CD4-positive, alpha-beta T cell (primary cell): ENCODE measurements at regions not wholly inside any gene's neighbourhood (a gene's known extent, or its start where the extent isn't known, plus 50 kb on each side); places are given as distances from the start of the nearest gene placed in this dataset.

Source experiments
- ATAC-seq: fragments of 200-7000 bp; cut with Tn5 transposase; one replicate; pipeline ENCODE4 v1.10.0; 2022; ENCODE audit warnings: mild to moderate bottlenecking; ENCODE audit not compliant: poor library complexity
- CTCF ChIA-PET: fragments of 350-600 bp; sonication (Branson Sonifier 250); formaldehyde crosslinking; loops from one replicate; lab custom pipeline; 2021; ENCODE audit warnings: antibody characterized with exemption, inconsistent platforms; lab: Charles Lee
- POLR2A ChIA-PET: fragments of 350-600 bp; sonication (Branson Sonifier 250); formaldehyde crosslinking; loops from one replicate; lab custom pipeline; 2021; ENCODE audit warnings: antibody characterized with exemption, inconsistent platforms; lab: Charles Lee
- DNase-seq, 14 experiments: peaks; one replicate each; pipeline ENCODE4 v3.0.0-alpha.2; 2013 to 2020; ENCODE audit warnings: mixed read lengths in 2 of 14
- H3K27ac ChIP-seq, 2 donors: one replicate each; pipeline versions ENCODE4 v1.5.1 to v1.7.0; 2013; ENCODE audit warnings: low read length in 2 of 2, low read depth in 1 of 2, mild to moderate bottlenecking in 1 of 2
- H3K27me3 ChIP-seq, 2 experiments: 1 replicate in 1 of 2; 2 replicates in 1 of 2; pipeline versions ENCODE4 v1.6.1 to v1.7.0; 2013; ENCODE audit warnings: low read length in 2 of 2, control low read depth in 1 of 2, mild to moderate bottlenecking in 1 of 2, moderate library complexity in 1 of 2; ENCODE audit not compliant: insufficient read depth in 2 of 2, control insufficient read depth in 1 of 2
- H3K36me3 ChIP-seq: one replicate; pipeline ENCODE4 v1.6.1; 2013; ENCODE audit warnings: low read length, control low read depth; ENCODE audit not compliant: insufficient read depth
- H3K4me1 ChIP-seq: one replicate; pipeline ENCODE4 v1.6.1; 2013; ENCODE audit warnings: low read length, control low read depth; ENCODE audit not compliant: insufficient read depth
- H3K4me3 ChIP-seq: one replicate; pipeline ENCODE4 v1.5.1; 2013; ENCODE audit warnings: mild to moderate bottlenecking, low read length, moderate library complexity
- H3K9me3 ChIP-seq, 2 experiments: 1 replicate in 1 of 2; 2 replicates in 1 of 2; pipeline versions ENCODE4 v1.6.1 to v1.7.0; 2013; ENCODE audit warnings: low read length in 2 of 2, mild to moderate bottlenecking in 2 of 2, control low read depth in 1 of 2, moderate library complexity in 1 of 2; ENCODE audit not compliant: control insufficient read depth in 1 of 2, insufficient read depth in 1 of 2
- H3K27ac Mint-ChIP-seq: one replicate; pipeline ENCODE4 v1.8.0; 2020; ENCODE audit warnings: mixed read lengths
- H3K27me3 Mint-ChIP-seq: one replicate; pipeline ENCODE4 v1.8.0; 2021; ENCODE audit warnings: mixed read lengths
- H3K36me3 Mint-ChIP-seq: one replicate; pipeline ENCODE4 v1.8.0; 2021; ENCODE audit warnings: low read depth, mixed read lengths
- H3K4me1 Mint-ChIP-seq: one replicate; pipeline ENCODE4 v1.8.0; 2021; ENCODE audit warnings: low read depth, mixed read lengths
- H3K4me3 Mint-ChIP-seq: one replicate; pipeline ENCODE4 v1.8.0; 2020; ENCODE audit warnings: mild to moderate bottlenecking, mixed read lengths
- H3K9me3 Mint-ChIP-seq: one replicate; pipeline ENCODE4 v1.8.0; 2020; ENCODE audit warnings: mixed read lengths
- intact Hi-C, 2 experiments: fragments of 100-400 bp; cut with DNase I in 1 of 2; cut with micrococcal nuclease in 1 of 2; formaldehyde crosslinking; loops; one replicate each; pipeline versions ENCODE4 v1.15.1 to v1.9.0; 2023 to 2025; cut with DNase I, micrococcal nuclease
- TF ChIP-seq, protein P1 (sequence below): fragments of 200-600 bp; IDR thresholded peaks from one replicate; pipeline ENCODE4 v1.8.0; 2022; ENCODE audit warnings: antibody characterized with exemption, mild to moderate bottlenecking

DNA sequence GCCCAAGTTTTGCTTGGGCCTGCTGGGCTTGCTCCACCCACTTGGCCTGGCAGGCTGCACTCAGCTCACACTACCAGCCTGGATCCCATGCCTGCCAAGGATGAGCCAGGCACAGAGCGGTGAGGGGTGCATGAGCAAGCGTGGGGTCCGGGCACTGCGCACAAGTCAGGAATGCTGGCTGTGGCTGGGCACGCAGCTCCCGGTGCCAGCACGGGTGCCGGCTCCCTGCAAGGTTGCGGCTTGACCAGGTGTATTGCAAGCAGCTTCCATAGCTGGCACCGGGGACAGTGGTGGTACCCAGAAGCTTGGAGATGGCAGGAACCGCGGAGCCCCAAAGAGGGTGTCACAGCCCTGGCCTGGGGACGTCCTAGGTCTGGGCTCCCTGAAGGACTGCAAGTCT is 224.4 kb upstream of the NRIP1 start:
- no peaks in the 10 kb centered on the region for H3K4me1 ChIP-seq
- no peak for ATAC-seq
- Mint-ChIP-seq H3K4me3 (no peak overlapping the region), H3K36me3 (no peaks in the 10 kb centered on the region), H3K27ac (no peak overlapping the region), H3K4me1 (no peaks in the 10 kb centered on the region), H3K27me3 (no peaks in the 10 kb centered on the region), H3K9me3 (no peaks in the 10 kb centered on the region)
- POLR2A ChIA-PET, result no interaction called here
- H3K9me3 ChIP-seq, result peaks cover 0 to 5% of the 10 kb centered on the region in 2 experiments
- no peak overlapping the region for H3K27ac ChIP-seq
- DNase-seq, result no peak
- no peak overlapping the region for H3K4me3 ChIP-seq
- H3K27me3 ChIP-seq, result no peaks in the 10 kb centered on the region
- intact Hi-C loops, result no loop called here
- CTCF ChIA-PET, result no interaction called here
- TF ChIP-seq, protein P1, sequence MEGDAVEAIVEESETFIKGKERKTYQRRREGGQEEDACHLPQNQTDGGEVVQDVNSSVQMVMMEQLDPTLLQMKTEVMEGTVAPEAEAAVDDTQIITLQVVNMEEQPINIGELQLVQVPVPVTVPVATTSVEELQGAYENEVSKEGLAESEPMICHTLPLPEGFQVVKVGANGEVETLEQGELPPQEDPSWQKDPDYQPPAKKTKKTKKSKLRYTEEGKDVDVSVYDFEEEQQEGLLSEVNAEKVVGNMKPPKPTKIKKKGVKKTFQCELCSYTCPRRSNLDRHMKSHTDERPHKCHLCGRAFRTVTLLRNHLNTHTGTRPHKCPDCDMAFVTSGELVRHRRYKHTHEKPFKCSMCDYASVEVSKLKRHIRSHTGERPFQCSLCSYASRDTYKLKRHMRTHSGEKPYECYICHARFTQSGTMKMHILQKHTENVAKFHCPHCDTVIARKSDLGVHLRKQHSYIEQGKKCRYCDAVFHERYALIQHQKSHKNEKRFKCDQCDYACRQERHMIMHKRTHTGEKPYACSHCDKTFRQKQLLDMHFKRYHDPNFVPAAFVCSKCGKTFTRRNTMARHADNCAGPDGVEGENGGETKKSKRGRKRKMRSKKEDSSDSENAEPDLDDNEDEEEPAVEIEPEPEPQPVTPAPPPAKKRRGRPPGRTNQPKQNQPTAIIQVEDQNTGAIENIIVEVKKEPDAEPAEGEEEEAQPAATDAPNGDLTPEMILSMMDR, result no peak
- no peaks in the 10 kb centered on the region for H3K36me3 ChIP-seq

DNA sequence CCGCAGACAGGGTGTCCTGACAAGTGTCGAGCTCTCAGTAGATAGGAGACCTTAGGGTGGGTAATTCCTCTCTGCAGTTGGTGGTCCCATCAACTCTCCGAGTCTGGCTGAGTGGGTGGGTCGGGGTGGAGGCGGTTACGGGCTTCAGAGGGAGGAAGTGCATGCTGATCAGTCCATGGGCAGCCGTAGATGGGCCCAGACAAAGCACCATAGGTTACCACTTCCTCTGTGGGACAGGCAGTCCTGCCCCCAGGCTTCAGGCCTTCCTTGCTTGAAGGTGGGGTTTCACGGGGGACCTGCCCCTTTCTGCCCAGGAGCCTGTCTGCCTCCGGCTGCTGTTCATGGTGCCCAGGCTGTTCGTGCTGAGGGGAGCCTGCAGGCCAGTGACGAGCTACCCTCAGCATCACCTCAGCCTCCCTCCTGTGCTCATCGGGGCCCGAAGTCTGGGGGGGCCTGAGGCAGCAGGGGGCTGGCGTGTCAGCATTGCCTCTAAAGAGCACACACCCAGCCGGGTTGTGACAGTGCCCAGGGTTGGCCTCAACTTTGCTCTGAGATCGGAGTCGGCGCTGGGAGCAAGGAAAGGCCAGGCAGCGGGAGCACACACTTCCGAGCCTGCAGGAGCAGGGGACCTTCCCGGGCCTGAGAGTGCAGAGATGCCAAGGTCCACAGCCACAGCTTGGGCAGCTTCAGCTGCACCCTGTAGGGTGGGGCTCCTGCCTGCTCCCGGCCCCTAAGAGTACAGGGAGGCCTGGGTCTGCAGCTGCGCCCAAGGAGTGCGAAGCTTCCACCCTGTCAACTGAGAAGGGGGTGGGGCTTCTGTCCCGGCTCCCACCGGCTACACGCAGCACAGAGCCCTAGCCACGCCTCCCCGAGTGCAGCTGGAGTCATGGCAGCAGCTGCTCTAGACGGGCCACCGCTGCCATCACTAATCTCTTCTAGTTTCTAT is 225.4 kb upstream of the NRIP1 start:
- Mint-ChIP-seq H3K36me3 (no peaks in the 10 kb centered on the region), H3K4me1 (no peaks in the 10 kb centered on the region), H3K27me3 (no peaks in the 10 kb centered on the region), H3K9me3 (no peaks in the 10 kb centered on the region), H3K4me3 (no peak overlapping the region), H3K27ac (no peak overlapping the region)
- Histone ChIP-seq H3K4me3 (no peak overlapping the region), H3K27me3 (no peaks in the 10 kb centered on the region), H3K27ac (no peak overlapping the region), H3K9me3 (peaks cover 0 to 5% of the 10 kb centered on the region in 2 experiments), H3K36me3 (no peaks in the 10 kb centered on the region), H3K4me1 (no peaks in the 10 kb centered on the region)
- POLR2A ChIA-PET, result no interaction called here
- DNase-seq (peak in 1 of 14 experiments; percentile 3), ATAC-seq (no peak)
- TF ChIP-seq, protein P1, result no peak
- intact Hi-C loops, result no loop called here
- CTCF ChIA-PET, result no interaction called here

DNA sequence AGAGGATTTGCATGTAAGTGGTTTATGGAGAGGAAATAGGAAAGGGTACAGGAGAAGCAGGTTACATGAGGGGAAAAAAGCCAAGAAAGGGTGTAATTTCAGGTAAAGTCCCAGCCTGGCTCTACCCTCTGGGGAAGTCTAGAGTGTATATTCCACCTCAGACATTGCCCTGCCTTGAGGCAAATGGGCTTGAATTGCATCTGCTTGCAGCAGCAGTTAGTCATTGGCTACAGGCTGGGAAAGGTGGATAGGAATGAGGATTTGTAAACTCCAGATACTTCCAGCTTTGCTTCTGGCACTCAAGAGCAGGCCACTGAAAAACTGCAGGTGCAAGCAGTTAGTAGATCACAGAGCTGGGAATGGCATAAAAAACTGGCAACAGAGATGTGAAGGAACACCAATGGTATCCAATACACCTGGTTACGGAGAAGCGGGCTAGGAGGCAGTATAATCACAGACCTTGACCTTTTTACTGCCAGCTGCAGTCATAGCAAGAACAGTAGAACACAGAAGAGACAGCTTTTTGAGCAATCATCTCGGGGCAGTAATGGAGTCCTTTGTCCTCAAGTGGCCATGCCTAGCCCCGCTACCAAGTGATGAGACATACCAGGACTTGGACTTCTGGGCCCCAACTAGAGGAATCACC is 226.9 kb upstream of the NRIP1 start:
- Mint-ChIP-seq H3K9me3 (no peaks in the 10 kb centered on the region), H3K4me1 (no peaks in the 10 kb centered on the region), H3K27me3 (no peaks in the 10 kb centered on the region), H3K36me3 (no peaks in the 10 kb centered on the region), H3K4me3 (no peak overlapping the region), H3K27ac (no peak overlapping the region)
- intact Hi-C loops, result no loop called here
- DNase-seq (no peak), ATAC-seq (no peak)
- Histone ChIP-seq H3K27me3 (no peaks in the 10 kb centered on the region), H3K4me1 (no peaks in the 10 kb centered on the region), H3K4me3 (no peak overlapping the region), H3K27ac (no peak overlapping the region), H3K9me3 (peaks cover 0 to 5% of the 10 kb centered on the region in 2 experiments), H3K36me3 (no peaks in the 10 kb centered on the region)
- POLR2A ChIA-PET, result no interaction called here
- TF ChIP-seq, protein P1, result no peak
- CTCF ChIA-PET, result no interaction called here
